Thyroid gland (tissue), 4 donors: ENCODE measurements at regions not wholly inside any gene's neighbourhood (a gene's known extent, or its start where the extent isn't known, plus 50 kb on each side); places are given as distances from the start of the nearest gene placed in this dataset.

ENCODE experiments used
- POLR2A ChIP-seq, 2 donors: fragments of 450-650 bp; IDR thresholded peaks; one replicate each; pipeline ENCODE4 v1.6.1; 2017; ENCODE audit warnings: antibody characterized with exemption in 2 of 2, mild to moderate bottlenecking in 2 of 2, moderate library complexity in 1 of 2
- TF ChIP-seq, protein P1 (sequence below), 6 experiments: fragments of 200-600 bp in 3 of 6; fragments of 450-650 bp in 3 of 6; sonication (generic) in 3 of 6; IDR thresholded peaks; one replicate each; pipeline ENCODE4 v1.5.1; 2016 to 2019; ENCODE audit warnings: antibody characterized with exemption in 6 of 6, mild to moderate bottlenecking in 2 of 6, inconsistent platforms in 1 of 6, moderate library complexity in 1 of 6

DNA sequence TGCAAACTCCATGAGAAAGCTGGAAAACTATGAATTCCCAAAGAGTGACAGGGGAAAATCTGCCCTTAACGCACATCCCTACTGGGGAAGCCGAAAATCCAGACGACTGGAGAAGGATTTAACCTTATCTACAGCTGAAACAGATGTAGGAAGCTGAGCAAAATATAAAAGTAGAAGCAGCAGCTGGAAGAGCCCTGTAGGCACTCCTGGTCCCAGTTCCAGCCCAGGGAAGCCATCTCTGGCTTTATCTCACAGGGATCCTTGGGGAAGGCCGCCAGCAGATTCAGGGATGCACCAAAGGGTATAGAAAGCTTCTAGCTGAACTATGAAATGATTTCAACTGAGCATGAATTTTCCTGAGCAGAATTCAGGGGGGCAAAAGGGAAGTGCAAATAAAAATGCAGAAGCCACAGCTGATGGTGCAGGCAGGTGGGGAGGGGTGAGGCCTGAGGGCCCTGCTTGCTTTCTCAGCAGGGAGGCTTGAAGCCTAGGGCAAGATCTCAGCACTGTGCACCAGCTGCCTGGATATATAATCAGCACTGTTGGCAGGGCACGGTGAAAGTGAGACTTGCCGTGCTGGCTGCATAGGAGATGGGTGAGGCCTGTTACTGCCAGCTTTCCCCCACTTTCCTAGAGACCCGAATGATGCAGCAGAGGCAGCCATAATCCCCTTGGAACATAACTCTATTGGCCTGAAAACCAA lies 2019.5 kb upstream of the NUDT12 start:
- TF ChIP-seq, protein P1, sequence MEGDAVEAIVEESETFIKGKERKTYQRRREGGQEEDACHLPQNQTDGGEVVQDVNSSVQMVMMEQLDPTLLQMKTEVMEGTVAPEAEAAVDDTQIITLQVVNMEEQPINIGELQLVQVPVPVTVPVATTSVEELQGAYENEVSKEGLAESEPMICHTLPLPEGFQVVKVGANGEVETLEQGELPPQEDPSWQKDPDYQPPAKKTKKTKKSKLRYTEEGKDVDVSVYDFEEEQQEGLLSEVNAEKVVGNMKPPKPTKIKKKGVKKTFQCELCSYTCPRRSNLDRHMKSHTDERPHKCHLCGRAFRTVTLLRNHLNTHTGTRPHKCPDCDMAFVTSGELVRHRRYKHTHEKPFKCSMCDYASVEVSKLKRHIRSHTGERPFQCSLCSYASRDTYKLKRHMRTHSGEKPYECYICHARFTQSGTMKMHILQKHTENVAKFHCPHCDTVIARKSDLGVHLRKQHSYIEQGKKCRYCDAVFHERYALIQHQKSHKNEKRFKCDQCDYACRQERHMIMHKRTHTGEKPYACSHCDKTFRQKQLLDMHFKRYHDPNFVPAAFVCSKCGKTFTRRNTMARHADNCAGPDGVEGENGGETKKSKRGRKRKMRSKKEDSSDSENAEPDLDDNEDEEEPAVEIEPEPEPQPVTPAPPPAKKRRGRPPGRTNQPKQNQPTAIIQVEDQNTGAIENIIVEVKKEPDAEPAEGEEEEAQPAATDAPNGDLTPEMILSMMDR (IDR thresholded peaks at IDR 0.05), result no peak
- no peak for TF ChIP-seq POLR2A (IDR thresholded peaks at IDR 0.05)
